Nephron progenitor cell (in vitro differentiated cells): ENCODE measurements at regions not wholly inside any gene's neighbourhood (a gene's known extent, or its start where the extent isn't known, plus 50 kb on each side); places are given as distances from the start of the nearest gene placed in this dataset.
A peak's percentile ranks its signal among the peaks of the same experiment; 100 is the strongest.
"Not testable (repeated sequence)": the region's sequence is repeated elsewhere in the genome, so short reads cannot be mapped to it uniquely, and the experiment has no call there.

Source experiments
- DNase-seq: peaks from one replicate; pipeline ENCODE4 v3.0.0; 2021
- H3K27ac Mint-ChIP-seq: 2 replicates; pipeline ENCODE4 v1.8.0; 2021; ENCODE audit warnings: mild to moderate bottlenecking, moderate library complexity, mixed read lengths
- H3K27me3 Mint-ChIP-seq: 2 replicates; pipeline ENCODE4 v1.8.0; 2021; ENCODE audit warnings: mild to moderate bottlenecking, low read depth, mixed read lengths; ENCODE audit not compliant: poor library complexity
- H3K36me3 Mint-ChIP-seq: 2 replicates; pipeline ENCODE4 v1.8.0; 2021; ENCODE audit warnings: low read depth, mixed read lengths
- H3K4me1 Mint-ChIP-seq: 2 replicates; pipeline ENCODE4 v1.8.0; 2021; ENCODE audit warnings: mixed read lengths
- H3K4me3 Mint-ChIP-seq: 2 replicates; pipeline ENCODE4 v1.8.0; 2021; ENCODE audit warnings: mild to moderate bottlenecking, moderate library complexity, mixed read lengths
- H3K9me3 Mint-ChIP-seq: 2 replicates; pipeline ENCODE4 v1.8.0; 2021; ENCODE audit warnings: mild to moderate bottlenecking, moderate library complexity, mixed read lengths
- TF ChIP-seq, protein P1 (sequence below): fragments of 200-600 bp; sonication (generic); IDR thresholded peaks from 2 replicates; pipeline ENCODE4 v1.5.0; 2021; ENCODE audit warnings: antibody characterized with exemption

DNA sequence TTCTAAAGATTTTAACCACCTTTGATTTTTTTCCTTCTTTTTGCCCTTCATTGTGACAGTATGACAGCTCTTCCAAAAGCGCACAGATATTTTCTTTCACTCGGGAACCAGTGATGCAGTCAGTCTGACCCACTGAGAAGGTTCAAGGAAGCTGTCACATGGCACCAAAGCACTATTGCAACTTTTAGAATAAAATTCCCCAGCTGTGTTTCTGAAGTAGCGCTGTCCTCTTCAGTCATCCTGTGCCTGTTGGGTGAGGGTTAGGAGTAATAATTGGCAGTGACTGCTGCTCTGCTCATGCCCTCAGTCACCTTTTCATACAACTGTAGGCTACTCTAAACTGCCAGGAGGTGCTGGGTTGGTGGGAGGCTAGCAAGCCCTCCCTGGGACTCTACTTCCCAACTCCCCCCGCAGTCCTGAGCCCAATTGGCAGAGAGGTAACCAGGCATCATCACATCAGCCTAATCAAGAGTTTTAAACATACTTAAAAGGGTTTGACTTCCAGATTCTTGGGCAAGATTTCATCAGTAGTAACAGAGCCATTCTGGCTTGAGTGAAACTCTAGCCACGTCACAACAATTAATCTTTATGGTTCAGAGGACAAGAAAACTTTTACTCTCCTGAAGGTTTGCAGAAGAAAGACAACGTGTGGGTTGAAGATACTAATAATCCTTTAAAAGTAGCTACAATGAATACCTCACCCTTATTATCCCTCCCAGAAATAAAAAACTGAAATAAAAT is 473.3 kb downstream of the FBXO15 start:
- Mint-ChIP-seq H3K4me1 (peaks cover 48% of the 10 kb centered on the region), H3K27me3 (peaks cover 8% of the 10 kb centered on the region), H3K9me3 (no peaks in the 10 kb centered on the region), H3K4me3 (no peak overlapping the region), H3K27ac (peak overlapping the region; percentile 55), H3K36me3 (no peaks in the 10 kb centered on the region)
- TF ChIP-seq, protein P1, sequence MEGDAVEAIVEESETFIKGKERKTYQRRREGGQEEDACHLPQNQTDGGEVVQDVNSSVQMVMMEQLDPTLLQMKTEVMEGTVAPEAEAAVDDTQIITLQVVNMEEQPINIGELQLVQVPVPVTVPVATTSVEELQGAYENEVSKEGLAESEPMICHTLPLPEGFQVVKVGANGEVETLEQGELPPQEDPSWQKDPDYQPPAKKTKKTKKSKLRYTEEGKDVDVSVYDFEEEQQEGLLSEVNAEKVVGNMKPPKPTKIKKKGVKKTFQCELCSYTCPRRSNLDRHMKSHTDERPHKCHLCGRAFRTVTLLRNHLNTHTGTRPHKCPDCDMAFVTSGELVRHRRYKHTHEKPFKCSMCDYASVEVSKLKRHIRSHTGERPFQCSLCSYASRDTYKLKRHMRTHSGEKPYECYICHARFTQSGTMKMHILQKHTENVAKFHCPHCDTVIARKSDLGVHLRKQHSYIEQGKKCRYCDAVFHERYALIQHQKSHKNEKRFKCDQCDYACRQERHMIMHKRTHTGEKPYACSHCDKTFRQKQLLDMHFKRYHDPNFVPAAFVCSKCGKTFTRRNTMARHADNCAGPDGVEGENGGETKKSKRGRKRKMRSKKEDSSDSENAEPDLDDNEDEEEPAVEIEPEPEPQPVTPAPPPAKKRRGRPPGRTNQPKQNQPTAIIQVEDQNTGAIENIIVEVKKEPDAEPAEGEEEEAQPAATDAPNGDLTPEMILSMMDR, result no peak
- no peak for DNase-seq

DNA sequence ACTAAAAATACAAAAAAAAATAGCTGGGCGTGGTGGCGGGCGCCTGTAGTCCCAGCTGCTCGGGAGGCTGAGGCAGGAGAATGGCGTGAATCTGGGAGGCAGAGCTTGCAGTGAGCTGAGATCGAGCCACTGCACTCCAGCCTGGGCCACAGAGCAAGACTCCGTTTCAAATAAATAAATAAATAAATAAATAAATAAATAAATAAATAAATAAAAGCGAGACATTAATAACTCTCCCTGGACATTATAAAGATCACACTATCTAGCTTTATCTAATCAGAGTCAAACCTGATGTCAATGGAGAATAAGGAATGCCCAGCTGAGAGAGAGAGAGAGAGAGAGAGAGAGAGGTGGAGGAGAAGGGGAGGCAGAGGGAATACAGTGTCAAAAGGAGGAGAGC is 476.2 kb downstream of the FBXO15 start:
- not testable (repeated sequence) for H3K27ac Mint-ChIP-seq, H3K9me3 Mint-ChIP-seq, DNase-seq, H3K36me3 Mint-ChIP-seq, H3K4me3 Mint-ChIP-seq, H3K27me3 Mint-ChIP-seq
- H3K4me1 Mint-ChIP-seq, result peaks cover 54% of the 10 kb centered on the region

DNA sequence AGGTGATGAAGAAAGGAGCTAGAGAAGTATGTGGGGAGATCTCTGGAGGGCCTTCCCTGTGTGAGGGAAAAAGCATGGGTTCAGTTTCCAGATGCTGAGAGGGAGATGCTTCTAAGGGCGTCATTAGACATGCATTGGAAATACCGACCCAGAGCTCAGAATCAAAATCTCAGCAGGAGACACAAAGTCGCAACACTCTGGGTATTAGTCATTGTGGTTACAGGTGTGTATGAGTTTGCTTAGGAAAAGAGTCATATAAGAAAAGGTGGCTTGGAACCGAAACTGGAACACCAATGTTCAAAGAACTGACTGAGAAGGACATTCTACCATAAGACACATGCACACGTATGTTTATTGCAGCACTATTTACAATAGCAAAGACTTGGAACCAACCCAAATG is 477.1 kb downstream of the FBXO15 start:
- H3K4me3 Mint-ChIP-seq, result no peak overlapping the region

DNA sequence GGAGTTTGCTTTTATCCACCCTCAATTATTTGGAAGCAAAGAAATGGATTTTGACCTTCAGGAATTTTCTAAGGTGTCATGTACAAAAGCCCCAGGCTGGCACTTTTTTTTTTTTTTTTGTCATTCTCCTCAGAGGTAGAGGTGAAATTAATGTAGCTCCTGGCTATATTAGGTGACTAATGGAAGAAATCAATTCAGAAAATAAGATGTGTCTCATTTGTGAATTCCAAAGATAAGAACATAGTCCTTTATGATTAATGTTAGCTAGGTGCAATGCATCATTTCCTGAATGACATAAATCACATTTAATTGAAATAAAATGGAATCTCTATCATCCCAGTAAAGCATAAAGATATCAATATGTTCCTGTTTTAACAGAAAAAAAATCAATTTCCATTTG is 477.6 kb downstream of the FBXO15 start:
- TF ChIP-seq, protein P1, result no peak
- peaks cover 6% of the 10 kb centered on the region for H3K9me3 Mint-ChIP-seq
- peaks cover 47% of the 10 kb centered on the region for H3K4me1 Mint-ChIP-seq
- no peaks in the 10 kb centered on the region for H3K36me3 Mint-ChIP-seq
- H3K27me3 Mint-ChIP-seq, result peaks cover 8% of the 10 kb centered on the region
- no peak overlapping the region for H3K4me3 Mint-ChIP-seq
- no peak overlapping the region for H3K27ac Mint-ChIP-seq
- DNase-seq, result no peak

More for the DNA sequence above, 477.1 kb downstream of the FBXO15 start:
- TF ChIP-seq, protein P1, result no peak
- peaks cover 52% of the 10 kb centered on the region for H3K4me1 Mint-ChIP-seq
- no peak for DNase-seq
- H3K9me3 Mint-ChIP-seq, result peaks cover 6% of the 10 kb centered on the region
- peaks cover 8% of the 10 kb centered on the region for H3K27me3 Mint-ChIP-seq
- H3K27ac Mint-ChIP-seq, result no peak overlapping the region
- H3K36me3 Mint-ChIP-seq, result no peaks in the 10 kb centered on the region

DNA sequence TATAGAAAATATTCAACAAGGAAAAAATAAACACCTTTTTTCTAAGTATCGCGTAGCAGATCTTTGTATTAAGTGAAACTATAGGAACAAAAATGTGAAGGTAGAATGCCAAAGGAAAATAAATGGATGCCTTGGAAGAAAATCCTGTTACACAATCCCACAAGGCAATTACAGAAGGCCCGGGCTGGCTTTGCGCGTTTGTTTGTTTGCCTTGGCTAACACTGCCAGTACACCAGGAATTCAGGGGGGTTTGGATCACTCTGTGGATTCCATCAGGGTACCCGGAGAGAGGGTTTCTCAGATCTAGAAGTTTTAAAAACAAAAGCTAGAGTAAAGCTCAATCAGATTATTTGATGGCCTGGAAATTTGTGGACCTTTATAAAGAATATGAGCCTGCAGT is 478.3 kb downstream of the FBXO15 start:
- TF ChIP-seq, protein P1, result no peak
- Mint-ChIP-seq H3K4me3 (no peak overlapping the region), H3K4me1 (peaks cover 40% of the 10 kb centered on the region), H3K27me3 (peaks cover 8% of the 10 kb centered on the region), H3K27ac (no peak overlapping the region), H3K36me3 (no peaks in the 10 kb centered on the region), H3K9me3 (peaks cover 6% of the 10 kb centered on the region)
- no peak for DNase-seq

DNA sequence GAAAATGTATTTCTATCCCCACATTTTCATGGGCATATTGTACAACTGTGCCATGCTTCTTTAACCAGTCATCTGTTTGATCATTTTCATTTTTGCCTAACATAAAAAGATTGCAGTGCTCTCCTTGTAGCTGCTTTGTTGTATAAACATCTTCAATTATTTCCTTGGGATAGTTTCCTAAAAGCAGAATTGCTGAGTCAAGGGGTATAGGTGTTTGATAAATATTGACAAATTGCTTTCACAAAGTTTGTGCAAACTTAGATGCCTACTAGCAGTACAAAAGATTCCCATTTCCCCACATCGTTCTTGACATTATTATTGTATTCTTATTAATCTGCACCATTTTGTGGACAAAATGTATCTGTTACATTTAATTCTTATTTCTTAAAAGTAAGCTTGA is 479.6 kb downstream of the FBXO15 start:
- peaks cover 8% of the 10 kb centered on the region for H3K27me3 Mint-ChIP-seq
- no peaks in the 10 kb centered on the region for H3K36me3 Mint-ChIP-seq
- H3K4me1 Mint-ChIP-seq, result peaks cover 28% of the 10 kb centered on the region
- no peak overlapping the region for H3K27ac Mint-ChIP-seq
- H3K9me3 Mint-ChIP-seq, result peaks cover 6% of the 10 kb centered on the region
- no peak overlapping the region for H3K4me3 Mint-ChIP-seq
- TF ChIP-seq, protein P1, result no peak
- DNase-seq, result no peak
